HG03280 (cell line): ENCODE measurements at regions not wholly inside any gene's neighbourhood (a gene's known extent, or its start where the extent isn't known, plus 50 kb on each side); places are given as distances from the start of the nearest gene placed in this dataset.

Experiments
- ATAC-seq: cut with Tn5 transposase; IDR thresholded peaks from one replicate; pipeline ENCODE4 v1.9.1; 2021; ENCODE audit warnings: mild to moderate bottlenecking, moderate library complexity; ENCODE audit not compliant: unreplicated experiment

- ATAC-seq = no peak
Measured at GRCh38 chr4:180057299-180057721, 2185.9 kb upstream of the TENM3 start.

GRCh38 chr4:180057891-180058671 is 2185.1 kb upstream of the TENM3 start:
- no peak for ATAC-seq

- ATAC-seq = no peak
Measured at GRCh38 chr4:180058691-180059215, 2184.4 kb upstream of the TENM3 start.

- no peak for ATAC-seq
Measured at GRCh38 chr4:180059216-180059881, 2183.9 kb upstream of the TENM3 start.

- ATAC-seq = no peak
Measured at GRCh38 chr4:180060159-180060889, 2182.9 kb upstream of the TENM3 start.

GRCh38 chr4:180081072-180081471 is 2162.1 kb upstream of the TENM3 start:
- no peak for ATAC-seq

- no peak for ATAC-seq
Measured at GRCh38 chr4:180084561-180084960, 2158.6 kb upstream of the TENM3 start.

GRCh38 chr4:180086480-180087190 is 2156.6 kb upstream of the TENM3 start:
- ATAC-seq = no peak

DNA sequence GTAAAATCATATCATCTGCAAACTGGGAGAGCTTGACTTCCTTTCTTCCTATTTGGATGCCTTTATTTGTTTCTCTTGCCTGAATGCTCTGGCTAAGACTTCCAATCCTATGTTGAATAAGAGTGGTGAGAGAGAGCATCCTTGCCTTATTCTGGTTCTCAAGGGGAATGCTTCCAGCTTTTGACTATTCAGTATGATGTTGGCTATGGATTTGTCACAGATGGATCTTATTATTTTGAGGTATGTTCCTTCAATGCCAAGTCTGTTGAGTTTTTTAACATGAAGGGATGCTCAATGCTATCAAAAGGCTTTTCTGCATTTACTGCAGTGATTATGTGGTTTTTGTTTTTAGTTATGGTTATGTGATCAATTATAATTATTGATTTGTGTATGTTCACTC is 2144.6 kb upstream of the TENM3 start:
- ATAC-seq = no peak

- ATAC-seq = no peak
Measured at GRCh38 chr4:180099957-180100356, 2143.2 kb upstream of the TENM3 start.

GRCh38 chr4:180100433-180101344 is 2142.5 kb upstream of the TENM3 start:
- no peak for ATAC-seq

DNA sequence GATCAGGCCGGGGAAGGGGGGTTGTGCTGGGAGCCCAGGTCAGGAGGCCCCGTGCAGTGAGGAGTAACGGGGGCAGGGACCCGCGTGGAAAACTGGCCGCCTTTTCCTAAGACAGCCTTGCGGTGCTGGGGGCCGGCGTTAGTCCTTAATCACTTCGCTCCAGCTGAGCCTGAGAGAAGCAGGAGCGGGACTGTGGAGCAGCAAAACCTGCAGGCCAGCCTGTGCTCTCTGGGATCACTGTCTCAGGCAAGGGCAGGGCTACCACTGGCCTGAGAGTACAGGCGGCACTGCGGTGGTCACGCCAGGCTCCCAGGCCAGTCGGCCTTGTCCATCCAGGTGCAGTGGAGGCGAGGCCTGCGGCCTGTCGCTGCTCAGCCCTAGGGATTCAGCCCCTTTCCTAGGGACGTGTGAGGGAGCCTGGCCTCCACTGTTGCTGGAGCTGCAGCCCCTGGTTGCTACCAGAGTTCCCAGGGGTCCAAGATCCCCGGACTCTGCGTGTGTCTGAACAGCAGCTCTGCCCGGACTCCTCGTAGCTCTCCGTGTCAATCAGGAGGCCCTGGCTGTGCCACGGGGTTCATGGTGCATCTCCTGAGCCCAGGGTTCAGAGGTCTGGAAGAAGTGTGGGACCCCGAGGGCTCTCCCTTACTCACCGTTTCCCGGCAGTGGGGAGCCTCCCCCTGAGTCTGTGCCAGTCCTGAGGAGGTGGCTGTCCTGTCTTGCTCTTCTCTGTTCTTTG is 2141.7 kb upstream of the TENM3 start:
- no peak for ATAC-seq

DNA sequence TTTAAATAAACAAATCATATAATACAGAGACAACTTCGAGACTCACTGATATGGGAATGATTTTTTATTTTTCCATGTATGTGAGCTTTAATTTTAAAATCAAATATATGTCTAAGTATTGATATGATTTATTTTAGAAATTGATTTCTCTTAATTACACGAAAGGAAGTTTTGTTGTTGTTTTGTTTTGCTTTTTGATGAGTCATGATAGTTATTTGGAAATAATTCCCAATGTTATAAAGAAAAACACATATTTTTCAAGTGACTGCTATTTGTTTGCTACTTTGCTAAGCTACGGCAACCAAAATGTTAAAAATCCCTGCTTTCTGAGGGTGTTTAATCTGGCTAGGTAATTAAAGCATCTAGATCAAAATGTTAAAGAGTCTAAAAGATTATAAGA is 2139.4 kb upstream of the TENM3 start:
- ATAC-seq = no peak

DNA sequence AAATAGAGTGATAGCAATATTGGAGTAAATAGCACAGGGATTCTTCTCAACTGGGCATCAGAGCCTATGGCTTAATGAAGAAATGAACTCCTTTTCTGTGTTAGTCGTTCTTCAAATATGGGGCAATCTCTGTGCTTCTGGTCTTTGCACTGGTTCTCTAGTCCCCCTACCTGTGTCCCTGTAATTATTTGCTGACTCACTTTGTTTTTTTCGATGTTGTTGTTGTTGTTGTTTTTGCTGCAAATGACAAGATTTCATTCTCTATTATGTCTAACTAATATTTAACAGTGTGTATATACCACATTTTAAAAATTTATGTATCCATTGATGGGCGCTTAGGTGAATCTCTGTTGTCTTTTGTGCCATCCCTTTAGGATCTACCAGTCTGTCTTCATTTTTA is 2137.8 kb upstream of the TENM3 start:
- ATAC-seq = no peak

- no peak for ATAC-seq
Measured at GRCh38 chr4:180106122-180106521, 2137.1 kb upstream of the TENM3 start.

DNA sequence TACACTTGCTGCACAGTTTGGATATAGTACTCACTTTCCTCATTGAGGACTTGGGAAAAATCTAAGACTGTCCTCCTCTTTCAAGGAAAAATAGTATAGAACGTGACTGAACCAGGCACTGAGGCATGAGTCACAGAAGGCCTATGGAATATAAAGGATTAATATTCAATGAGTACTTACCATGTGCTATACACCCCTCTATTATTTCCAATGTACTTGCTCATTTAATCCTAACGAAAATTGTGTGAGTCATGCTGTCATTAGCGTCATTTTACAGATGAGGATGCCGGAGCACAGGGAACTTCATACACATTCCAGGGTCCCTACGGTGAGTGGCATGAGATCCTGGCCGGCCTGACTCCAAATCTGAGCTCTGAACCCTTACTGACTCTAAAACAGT is 2136.2 kb upstream of the TENM3 start:
- no peak for ATAC-seq

- no peak for ATAC-seq
Measured at GRCh38 chr4:180116840-180117239, 2126.4 kb upstream of the TENM3 start.

DNA sequence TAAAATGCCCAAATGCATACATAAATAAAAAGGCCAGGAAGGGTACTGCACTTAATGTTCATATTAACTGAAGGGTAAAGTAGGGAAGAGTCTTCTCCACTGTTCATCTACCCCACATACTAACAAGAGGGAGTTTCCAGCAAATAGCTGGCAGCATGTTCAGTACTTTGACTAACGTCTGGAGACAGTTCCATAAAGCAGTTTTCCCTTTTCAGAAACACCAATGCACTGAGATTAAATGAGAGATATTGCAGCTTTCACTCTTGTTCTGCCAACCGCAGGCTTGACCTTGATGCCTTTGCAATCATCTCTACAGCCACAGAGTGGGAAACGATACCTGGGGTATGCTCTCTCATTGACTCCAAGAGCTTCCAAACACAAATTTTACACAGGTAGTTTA is 2123.1 kb upstream of the TENM3 start:
- no peak for ATAC-seq
